ENCODE measurements at regions not wholly inside any gene's neighbourhood (a gene's known extent, or its start where the extent isn't known, plus 50 kb on each side); places are given as distances from the start of the nearest gene placed in this dataset.

DNA sequence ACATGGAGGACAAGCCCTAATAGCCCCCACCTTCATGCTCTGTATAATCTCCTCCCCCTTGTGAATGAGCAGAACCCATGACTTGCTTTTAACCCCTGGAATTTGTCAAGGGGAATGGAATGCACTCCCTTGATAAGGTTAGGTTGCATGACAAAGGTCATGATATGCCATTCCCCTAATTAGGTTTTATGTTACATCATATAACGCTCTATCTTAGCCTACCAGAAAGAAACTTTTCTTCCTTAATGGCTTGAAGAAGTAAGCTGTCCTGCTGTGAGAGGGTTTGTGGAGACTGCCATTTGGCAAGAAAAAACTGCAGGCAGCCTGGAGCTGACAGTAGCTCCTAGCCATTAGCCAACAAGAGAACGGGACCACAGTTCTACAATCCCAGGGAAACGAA lies 399.8 kb upstream of the MAD2L1 start:
- H3K27me3 ChIP-seq (ENCODE audit: low read depth, low read length), result no peaks in the 10 kb centered on the region
- no peaks in the 10 kb centered on the region for H3K4me1 ChIP-seq (ENCODE audit: control insufficient read depth in 1 of 2, insufficient read depth in 2 of 2, low read length in 2 of 2)
- no peaks in the 10 kb centered on the region for H3K36me3 ChIP-seq (ENCODE audit: control insufficient read depth in 1 of 2, insufficient read depth in 2 of 2, low read length in 2 of 2)
- no peaks in the 10 kb centered on the region for H3K9me3 ChIP-seq (ENCODE audit: control insufficient read depth in 1 of 2, low read length in 2 of 2)
- H3K4me3 ChIP-seq (ENCODE audit: low read depth in 1 of 2, low read length in 2 of 2), result no peak overlapping the region
- no peak overlapping the region for H3K27ac ChIP-seq (ENCODE audit: low read length)

DNA sequence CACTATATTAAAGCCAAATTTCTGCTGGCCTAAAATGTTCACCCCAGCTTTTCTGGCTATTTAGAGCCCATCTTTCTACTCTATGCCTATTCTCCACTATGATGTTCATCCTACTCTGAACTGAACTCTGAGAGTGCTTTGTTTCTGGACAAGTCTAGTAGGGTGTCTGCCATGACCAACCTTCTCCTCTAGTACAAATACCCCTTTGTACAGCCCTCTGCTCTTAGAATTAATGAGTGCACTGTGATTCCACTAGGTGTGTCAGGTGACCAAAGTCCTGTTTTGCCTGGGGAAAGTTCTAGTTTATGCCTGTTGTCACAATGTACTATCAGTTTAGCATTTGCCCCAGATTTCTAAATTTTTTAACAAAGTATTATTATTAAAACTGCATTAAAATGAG lies 388.1 kb upstream of the MAD2L1 start:
- H3K36me3 ChIP-seq (ENCODE audit: control insufficient read depth in 1 of 2, insufficient read depth in 2 of 2, low read length in 2 of 2), result no peaks in the 10 kb centered on the region
- no peaks in the 10 kb centered on the region for H3K4me1 ChIP-seq (ENCODE audit: control insufficient read depth in 1 of 2, insufficient read depth in 2 of 2, low read length in 2 of 2)
- no peak overlapping the region for H3K27ac ChIP-seq (ENCODE audit: low read length)
- H3K9me3 ChIP-seq (ENCODE audit: control insufficient read depth in 1 of 2, low read length in 2 of 2), result no peaks in the 10 kb centered on the region
- H3K27me3 ChIP-seq (ENCODE audit: low read depth, low read length), result no peaks in the 10 kb centered on the region
- no peak overlapping the region for H3K4me3 ChIP-seq (ENCODE audit: low read depth in 1 of 2, low read length in 2 of 2)

DNA sequence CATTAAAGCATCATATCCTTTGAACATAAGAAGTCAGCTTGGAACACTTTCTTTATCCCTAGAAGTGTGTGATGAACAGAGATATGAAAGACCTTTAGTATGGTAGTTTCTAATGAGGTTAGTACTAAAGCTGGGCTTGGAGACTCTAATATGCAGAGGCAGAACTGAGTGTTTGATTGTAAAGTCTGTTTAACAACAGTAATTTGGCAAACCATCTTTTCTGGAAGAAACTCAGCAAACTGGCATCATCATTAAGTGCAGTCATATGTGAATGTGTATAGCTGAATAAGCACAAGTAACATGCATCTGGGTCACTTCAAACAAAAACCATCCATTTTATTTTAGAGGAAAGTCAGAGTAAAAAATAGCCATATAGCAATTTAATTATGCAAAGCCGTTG lies 385.9 kb upstream of the MAD2L1 start:
- Histone ChIP-seq H3K4me1 (ENCODE audit: control insufficient read depth in 1 of 2, insufficient read depth in 2 of 2, low read length in 2 of 2) (no peaks in the 10 kb centered on the region), H3K27me3 (ENCODE audit: low read depth, low read length) (no peaks in the 10 kb centered on the region), H3K9me3 (ENCODE audit: control insufficient read depth in 1 of 2, low read length in 2 of 2) (no peaks in the 10 kb centered on the region), H3K36me3 (ENCODE audit: control insufficient read depth in 1 of 2, insufficient read depth in 2 of 2, low read length in 2 of 2) (no peaks in the 10 kb centered on the region), H3K4me3 (ENCODE audit: low read depth in 1 of 2, low read length in 2 of 2) (no peak overlapping the region), H3K27ac (ENCODE audit: low read length) (no peak overlapping the region)

- Histone ChIP-seq H3K27me3 (ENCODE audit: low read depth, low read length) (no peaks in the 10 kb centered on the region), H3K27ac (ENCODE audit: low read length) (no peak overlapping the region), H3K4me3 (ENCODE audit: low read depth in 1 of 2, low read length in 2 of 2) (no peak overlapping the region), H3K36me3 (ENCODE audit: control insufficient read depth in 1 of 2, insufficient read depth in 2 of 2, low read length in 2 of 2) (no peaks in the 10 kb centered on the region), H3K9me3 (ENCODE audit: control insufficient read depth in 1 of 2, low read length in 2 of 2) (no peaks in the 10 kb centered on the region), H3K4me1 (ENCODE audit: control insufficient read depth in 1 of 2, insufficient read depth in 2 of 2, low read length in 2 of 2) (no peaks in the 10 kb centered on the region)
Measured at GRCh38 chr4:120452001-120452400, 385.4 kb upstream of the MAD2L1 start.

DNA sequence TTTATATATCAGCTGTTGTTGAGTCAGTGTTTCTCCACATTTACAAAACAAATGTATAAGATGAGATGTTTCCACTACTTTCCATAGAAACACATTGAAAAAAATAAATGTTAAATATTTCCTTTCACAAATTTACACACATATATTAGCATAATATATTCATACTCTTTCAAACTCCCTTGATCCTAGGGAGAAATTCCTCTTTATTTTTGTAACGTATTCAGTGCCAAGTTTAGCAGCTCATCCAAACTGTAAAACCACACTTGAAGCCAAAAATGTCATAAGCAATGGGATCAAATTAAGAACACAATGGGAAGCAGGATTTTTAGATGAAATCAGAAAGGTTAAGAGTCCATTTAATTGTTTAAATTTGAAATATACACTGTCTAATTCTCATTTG lies 381.1 kb upstream of the MAD2L1 start:
- Histone ChIP-seq H3K27ac (ENCODE audit: low read length) (no peak overlapping the region), H3K9me3 (ENCODE audit: control insufficient read depth in 1 of 2, low read length in 2 of 2) (no peaks in the 10 kb centered on the region), H3K4me1 (ENCODE audit: control insufficient read depth in 1 of 2, insufficient read depth in 2 of 2, low read length in 2 of 2) (no peaks in the 10 kb centered on the region), H3K27me3 (ENCODE audit: low read depth, low read length) (no peaks in the 10 kb centered on the region), H3K36me3 (ENCODE audit: control insufficient read depth in 1 of 2, insufficient read depth in 2 of 2, low read length in 2 of 2) (no peaks in the 10 kb centered on the region), H3K4me3 (ENCODE audit: low read depth in 1 of 2, low read length in 2 of 2) (no peak overlapping the region)

GRCh38 chr4:120446051-120446567 lies 379.5 kb upstream of the MAD2L1 start:
- Histone ChIP-seq H3K4me3 (ENCODE audit: low read depth in 1 of 2, low read length in 2 of 2) (no peak overlapping the region), H3K36me3 (ENCODE audit: control insufficient read depth in 1 of 2, insufficient read depth in 2 of 2, low read length in 2 of 2) (no peaks in the 10 kb centered on the region), H3K27ac (ENCODE audit: low read length) (no peak overlapping the region), H3K9me3 (ENCODE audit: control insufficient read depth in 1 of 2, low read length in 2 of 2) (no peaks in the 10 kb centered on the region), H3K4me1 (ENCODE audit: control insufficient read depth in 1 of 2, insufficient read depth in 2 of 2, low read length in 2 of 2) (no peaks in the 10 kb centered on the region), H3K27me3 (ENCODE audit: low read depth, low read length) (no peaks in the 10 kb centered on the region)

GRCh38 chr4:120445186-120445585 lies 378.5 kb upstream of the MAD2L1 start:
- Histone ChIP-seq H3K4me1 (ENCODE audit: control insufficient read depth in 1 of 2, insufficient read depth in 2 of 2, low read length in 2 of 2) (no peaks in the 10 kb centered on the region), H3K9me3 (ENCODE audit: control insufficient read depth in 1 of 2, low read length in 2 of 2) (no peaks in the 10 kb centered on the region), H3K27ac (ENCODE audit: low read length) (no peak overlapping the region), H3K4me3 (ENCODE audit: low read depth in 1 of 2, low read length in 2 of 2) (no peak overlapping the region), H3K36me3 (ENCODE audit: control insufficient read depth in 1 of 2, insufficient read depth in 2 of 2, low read length in 2 of 2) (no peaks in the 10 kb centered on the region), H3K27me3 (ENCODE audit: low read depth, low read length) (no peaks in the 10 kb centered on the region)

GRCh38 chr4:120443116-120443515 lies 376.5 kb upstream of the MAD2L1 start:
- Histone ChIP-seq H3K27ac (ENCODE audit: low read length) (no peak overlapping the region), H3K4me1 (ENCODE audit: control insufficient read depth in 1 of 2, insufficient read depth in 2 of 2, low read length in 2 of 2) (no peaks in the 10 kb centered on the region), H3K4me3 (ENCODE audit: low read depth in 1 of 2, low read length in 2 of 2) (no peak overlapping the region), H3K27me3 (ENCODE audit: low read depth, low read length) (no peaks in the 10 kb centered on the region), H3K36me3 (ENCODE audit: control insufficient read depth in 1 of 2, insufficient read depth in 2 of 2, low read length in 2 of 2) (no peaks in the 10 kb centered on the region), H3K9me3 (ENCODE audit: control insufficient read depth in 1 of 2, low read length in 2 of 2) (no peaks in the 10 kb centered on the region)

DNA sequence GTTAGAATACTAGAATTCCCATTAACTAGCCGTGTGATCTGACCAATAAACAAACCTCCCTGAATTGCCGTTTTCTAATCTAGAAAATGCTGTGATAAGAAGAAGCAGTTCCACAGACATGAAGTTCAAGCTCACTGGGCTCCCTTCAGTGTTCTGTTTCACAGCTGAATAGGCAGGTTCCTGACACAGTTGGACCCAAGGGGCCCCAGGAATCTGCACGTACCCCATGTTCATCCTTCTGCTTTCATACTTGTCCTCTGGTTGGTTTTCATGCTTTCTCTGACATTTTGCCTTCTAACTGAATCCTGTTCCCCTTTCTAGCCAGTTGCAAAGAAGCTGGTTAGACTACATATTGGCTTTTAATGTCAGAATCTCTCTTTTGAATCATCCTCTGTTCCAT lies 374.1 kb upstream of the MAD2L1 start:
- no peaks in the 10 kb centered on the region for H3K4me1 ChIP-seq (ENCODE audit: control insufficient read depth in 1 of 2, insufficient read depth in 2 of 2, low read length in 2 of 2)
- H3K4me3 ChIP-seq (ENCODE audit: low read depth in 1 of 2, low read length in 2 of 2), result no peak overlapping the region
- H3K9me3 ChIP-seq (ENCODE audit: control insufficient read depth in 1 of 2, low read length in 2 of 2), result no peaks in the 10 kb centered on the region
- no peaks in the 10 kb centered on the region for H3K36me3 ChIP-seq (ENCODE audit: control insufficient read depth in 1 of 2, insufficient read depth in 2 of 2, low read length in 2 of 2)
- H3K27ac ChIP-seq (ENCODE audit: low read length), result no peak overlapping the region
- H3K27me3 ChIP-seq (ENCODE audit: low read depth, low read length), result no peaks in the 10 kb centered on the region

GRCh38 chr4:120435179-120435578 lies 368.5 kb upstream of the MAD2L1 start:
- no peaks in the 10 kb centered on the region for H3K36me3 ChIP-seq (ENCODE audit: control insufficient read depth in 1 of 2, insufficient read depth in 2 of 2, low read length in 2 of 2)

DNA sequence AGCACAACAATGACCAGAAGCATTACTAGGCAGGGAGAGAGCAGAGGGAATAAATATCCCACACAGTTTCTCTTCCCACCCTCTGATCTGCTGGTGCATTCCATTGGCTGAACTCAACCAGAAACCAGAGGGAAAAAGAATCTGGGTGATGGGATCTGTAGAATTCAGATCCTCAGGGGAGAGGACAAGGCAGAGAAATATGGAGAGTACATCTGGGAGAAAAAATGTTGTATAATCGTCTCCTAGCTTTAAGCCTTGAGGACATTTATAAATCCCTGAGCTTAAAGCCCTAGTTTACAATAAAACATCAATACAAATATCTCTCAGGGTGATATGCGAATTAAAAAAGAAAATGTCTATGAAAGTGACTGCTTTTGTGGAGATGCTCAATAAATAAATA lies 368.1 kb upstream of the MAD2L1 start:
- Histone ChIP-seq H3K36me3 (ENCODE audit: control insufficient read depth in 1 of 2, insufficient read depth in 2 of 2, low read length in 2 of 2) (no peaks in the 10 kb centered on the region), H3K9me3 (ENCODE audit: control insufficient read depth in 1 of 2, low read length in 2 of 2) (no peaks in the 10 kb centered on the region), H3K27ac (ENCODE audit: low read length) (no peak overlapping the region), H3K4me3 (ENCODE audit: low read depth in 1 of 2, low read length in 2 of 2) (no peak overlapping the region), H3K4me1 (ENCODE audit: control insufficient read depth in 1 of 2, insufficient read depth in 2 of 2, low read length in 2 of 2) (no peaks in the 10 kb centered on the region), H3K27me3 (ENCODE audit: low read depth, low read length) (no peaks in the 10 kb centered on the region)

More at GRCh38 chr4:120435179-120435578, 368.5 kb upstream of the MAD2L1 start:
- Histone ChIP-seq H3K4me3 (ENCODE audit: low read depth in 1 of 2, low read length in 2 of 2) (no peak overlapping the region), H3K27me3 (ENCODE audit: low read depth, low read length) (no peaks in the 10 kb centered on the region), H3K9me3 (ENCODE audit: control insufficient read depth in 1 of 2, low read length in 2 of 2) (no peaks in the 10 kb centered on the region), H3K4me1 (ENCODE audit: control insufficient read depth in 1 of 2, insufficient read depth in 2 of 2, low read length in 2 of 2) (no peaks in the 10 kb centered on the region), H3K27ac (ENCODE audit: low read length) (no peak overlapping the region)

DNA sequence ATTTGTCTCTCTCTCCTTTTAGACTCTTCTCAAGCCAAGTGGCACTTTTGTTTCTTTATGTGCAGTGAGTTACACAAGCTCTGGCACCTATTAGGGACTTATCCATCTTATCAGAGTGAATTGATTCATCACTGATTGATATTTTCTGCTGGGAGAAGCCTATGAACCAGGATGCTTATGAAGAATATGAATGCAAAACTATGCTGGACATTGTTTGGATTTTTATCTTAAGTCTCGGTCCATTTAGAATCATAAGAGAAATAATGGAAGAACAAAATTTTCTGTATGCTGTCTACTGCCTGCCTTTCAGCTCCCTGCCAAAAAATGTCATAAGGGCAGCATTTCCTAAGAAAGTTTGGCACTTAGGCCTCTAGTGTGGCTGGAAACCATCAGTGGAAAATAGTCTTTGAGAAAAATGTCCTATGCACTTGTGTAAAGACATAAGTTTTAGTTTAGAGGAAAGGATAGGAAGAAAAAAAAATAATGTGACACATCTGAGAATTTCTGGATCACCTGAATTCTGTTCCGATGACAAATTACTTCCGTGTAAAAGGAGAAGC lies 365.7 kb upstream of the MAD2L1 start:
- H3K4me1 ChIP-seq (ENCODE audit: control insufficient read depth in 1 of 2, insufficient read depth in 2 of 2, low read length in 2 of 2), result no peaks in the 10 kb centered on the region
- H3K27ac ChIP-seq (ENCODE audit: low read length), result no peak overlapping the region
- no peaks in the 10 kb centered on the region for H3K36me3 ChIP-seq (ENCODE audit: control insufficient read depth in 1 of 2, insufficient read depth in 2 of 2, low read length in 2 of 2)
- H3K9me3 ChIP-seq (ENCODE audit: control insufficient read depth in 1 of 2, low read length in 2 of 2), result no peaks in the 10 kb centered on the region
- H3K27me3 ChIP-seq (ENCODE audit: low read depth, low read length), result no peaks in the 10 kb centered on the region
- no peak overlapping the region for H3K4me3 ChIP-seq (ENCODE audit: low read depth in 1 of 2, low read length in 2 of 2)

Measured in muscle layer of duodenum (tissue), 2 donors.